ENCODE measurements at regions not wholly inside any gene's neighbourhood (a gene's known extent, or its start where the extent isn't known, plus 50 kb on each side); places are given as distances from the start of the nearest gene placed in this dataset.
"Not testable (repeated sequence)": the region's sequence is repeated elsewhere in the genome, so short reads cannot be mapped to it uniquely, and the experiment has no call there.

DNA sequence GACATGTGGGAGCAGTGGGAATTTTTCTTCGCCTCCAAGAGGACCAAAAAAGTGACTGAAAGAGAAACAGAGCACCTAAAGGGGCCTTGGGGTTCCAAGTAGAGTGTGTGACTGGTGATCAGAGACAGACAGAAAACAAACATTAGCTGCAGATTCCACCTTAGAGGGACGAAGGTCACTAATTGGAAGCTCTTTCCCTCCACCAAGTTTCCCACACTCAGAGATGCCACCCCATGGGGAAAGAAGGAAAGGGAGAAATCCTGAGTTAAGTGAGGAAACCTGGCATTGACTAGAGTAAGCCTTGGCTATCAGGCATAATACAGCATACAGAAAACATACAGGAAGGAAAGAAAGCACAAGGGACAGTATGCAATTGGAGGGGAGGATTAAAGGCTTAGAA lies 90.9 kb downstream of the HNRNPD start:
- Histone ChIP-seq H3K27me3 (ENCODE audit: control insufficient read depth, insufficient read depth, low read length) (peaks cover 2% of the 10 kb centered on the region), H3K27ac (ENCODE audit: low read depth, low read length) (no peak overlapping the region), H3K4me3 (ENCODE audit: low read depth, low read length) (no peak overlapping the region), H3K9me3 (ENCODE audit: control insufficient read depth, insufficient read depth, low read length) (no peaks in the 10 kb centered on the region)
- POLR2A ChIA-PET: no interaction called here
- TF ChIP-seq, protein P1, sequence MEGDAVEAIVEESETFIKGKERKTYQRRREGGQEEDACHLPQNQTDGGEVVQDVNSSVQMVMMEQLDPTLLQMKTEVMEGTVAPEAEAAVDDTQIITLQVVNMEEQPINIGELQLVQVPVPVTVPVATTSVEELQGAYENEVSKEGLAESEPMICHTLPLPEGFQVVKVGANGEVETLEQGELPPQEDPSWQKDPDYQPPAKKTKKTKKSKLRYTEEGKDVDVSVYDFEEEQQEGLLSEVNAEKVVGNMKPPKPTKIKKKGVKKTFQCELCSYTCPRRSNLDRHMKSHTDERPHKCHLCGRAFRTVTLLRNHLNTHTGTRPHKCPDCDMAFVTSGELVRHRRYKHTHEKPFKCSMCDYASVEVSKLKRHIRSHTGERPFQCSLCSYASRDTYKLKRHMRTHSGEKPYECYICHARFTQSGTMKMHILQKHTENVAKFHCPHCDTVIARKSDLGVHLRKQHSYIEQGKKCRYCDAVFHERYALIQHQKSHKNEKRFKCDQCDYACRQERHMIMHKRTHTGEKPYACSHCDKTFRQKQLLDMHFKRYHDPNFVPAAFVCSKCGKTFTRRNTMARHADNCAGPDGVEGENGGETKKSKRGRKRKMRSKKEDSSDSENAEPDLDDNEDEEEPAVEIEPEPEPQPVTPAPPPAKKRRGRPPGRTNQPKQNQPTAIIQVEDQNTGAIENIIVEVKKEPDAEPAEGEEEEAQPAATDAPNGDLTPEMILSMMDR (IDR thresholded peaks at IDR 0.05; ENCODE audit: low read depth, low read length): no peak
- DNase-seq (ENCODE audit: low read depth, low spot score): no peak
- CTCF ChIA-PET: interaction anchor here (3.5 kb wide), 1 partner anchor 14 kb away, joined by 23 read pairs; no protein-coding TSS in a partner anchor

GRCh38 chr4:82279550-82279949 lies 94.2 kb downstream of the HNRNPD start:
- POLR2A ChIA-PET; H3K27ac ChIP-seq (ENCODE audit: low read depth, low read length); CTCF ChIA-PET; DNase-seq (ENCODE audit: low read depth, low spot score); H3K27me3 ChIP-seq (ENCODE audit: control insufficient read depth, insufficient read depth, low read length); H3K4me3 ChIP-seq (ENCODE audit: low read depth, low read length); H3K9me3 ChIP-seq (ENCODE audit: control insufficient read depth, insufficient read depth, low read length): not testable (repeated sequence)

GRCh38 chr4:82276332-82276640 lies 97.5 kb downstream of the HNRNPD start:
- H3K4me3 ChIP-seq (ENCODE audit: low read depth, low read length): no peak overlapping the region
- no peak overlapping the region for H3K27ac ChIP-seq (ENCODE audit: low read depth, low read length)
- no peaks in the 10 kb centered on the region for H3K27me3 ChIP-seq (ENCODE audit: control insufficient read depth, insufficient read depth, low read length)
- DNase-seq (ENCODE audit: low read depth, low spot score): no peak
- ChIA-PET CTCF (no interaction called here), POLR2A (no interaction called here)
- TF ChIP-seq, protein P1 (IDR thresholded peaks at IDR 0.05; ENCODE audit: low read depth, low read length): no peak
- no peaks in the 10 kb centered on the region for H3K9me3 ChIP-seq (ENCODE audit: control insufficient read depth, insufficient read depth, low read length)

- Histone ChIP-seq H3K9me3 (ENCODE audit: control insufficient read depth, insufficient read depth, low read length) (no peaks in the 10 kb centered on the region), H3K27ac (ENCODE audit: low read depth, low read length) (no peak overlapping the region), H3K4me3 (ENCODE audit: low read depth, low read length) (no peak overlapping the region), H3K27me3 (ENCODE audit: control insufficient read depth, insufficient read depth, low read length) (no peaks in the 10 kb centered on the region)
- no peak for DNase-seq (ENCODE audit: low read depth, low spot score)
- ChIA-PET CTCF (no interaction called here), POLR2A (no interaction called here)
- TF ChIP-seq, protein P1 (IDR thresholded peaks at IDR 0.05; ENCODE audit: low read depth, low read length): no peak
Measured at GRCh38 chr4:82275431-82276331, 98.1 kb downstream of the HNRNPD start.

DNA sequence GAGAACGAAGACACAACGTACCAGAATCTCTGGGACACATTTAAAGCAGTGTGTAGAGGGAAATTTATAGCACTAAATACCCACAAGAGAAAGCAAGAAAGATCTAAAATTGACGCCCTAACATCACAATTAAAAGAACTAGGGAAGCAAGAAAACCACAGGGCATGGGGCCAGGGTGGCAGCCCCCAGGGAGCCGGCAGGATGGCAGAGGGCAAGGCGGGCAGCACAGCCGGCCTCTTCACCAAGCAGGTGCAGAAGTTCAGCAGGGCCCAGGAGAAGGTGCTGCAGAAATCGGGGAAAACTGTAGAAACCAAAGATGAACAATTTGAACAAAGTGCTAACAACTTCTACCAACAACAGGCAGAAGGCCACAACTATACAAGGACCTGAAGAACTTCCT lies 99.1 kb downstream of the HNRNPD start:
- H3K27me3 ChIP-seq (ENCODE audit: control insufficient read depth, insufficient read depth, low read length); CTCF ChIA-PET; H3K9me3 ChIP-seq (ENCODE audit: control insufficient read depth, insufficient read depth, low read length); DNase-seq (ENCODE audit: low read depth, low spot score); POLR2A ChIA-PET; H3K27ac ChIP-seq (ENCODE audit: low read depth, low read length); H3K4me3 ChIP-seq (ENCODE audit: low read depth, low read length): not testable (repeated sequence)

DNA sequence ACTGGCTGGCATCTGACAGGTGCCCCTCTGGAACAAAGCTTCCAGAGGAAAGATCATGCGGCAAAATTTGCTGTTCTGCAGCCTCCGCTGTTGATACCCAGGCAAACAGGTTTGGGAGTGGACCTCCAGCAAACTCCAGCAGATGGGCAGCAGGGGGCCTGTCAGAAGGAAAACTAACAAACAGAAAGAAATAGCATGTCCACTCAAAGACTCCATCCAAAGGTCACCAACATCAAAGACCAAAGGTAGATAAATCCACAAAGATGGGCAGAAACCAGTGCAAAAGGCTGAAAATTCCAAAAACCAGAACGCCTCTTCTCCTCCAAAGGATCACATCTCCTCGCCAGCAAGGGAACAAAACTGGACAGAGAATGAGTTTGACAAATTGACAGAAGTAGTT lies 101.3 kb downstream of the HNRNPD start:
- H3K27me3 ChIP-seq (ENCODE audit: control insufficient read depth, insufficient read depth, low read length); H3K27ac ChIP-seq (ENCODE audit: low read depth, low read length); DNase-seq (ENCODE audit: low read depth, low spot score); POLR2A ChIA-PET; H3K9me3 ChIP-seq (ENCODE audit: control insufficient read depth, insufficient read depth, low read length); H3K4me3 ChIP-seq (ENCODE audit: low read depth, low read length): not testable (repeated sequence)
- CTCF ChIA-PET: interaction anchor here (3.9 kb wide), 1 partner anchor 13 kb away, joined by 19 read pairs; no protein-coding TSS in a partner anchor

GRCh38 chr4:82271915-82272480 lies 101.8 kb downstream of the HNRNPD start:
- CTCF ChIA-PET: interaction anchor here (3.9 to 4.5 kb wide), 2 partner anchors 13 to 805 kb away, joined by 19 to 48 read pairs; no protein-coding TSS in a partner anchor
- H3K27me3 ChIP-seq (ENCODE audit: control insufficient read depth, insufficient read depth, low read length); H3K4me3 ChIP-seq (ENCODE audit: low read depth, low read length); H3K9me3 ChIP-seq (ENCODE audit: control insufficient read depth, insufficient read depth, low read length); H3K27ac ChIP-seq (ENCODE audit: low read depth, low read length); POLR2A ChIA-PET; DNase-seq (ENCODE audit: low read depth, low spot score): not testable (repeated sequence)
